ENCODE measurements at regions not wholly inside any gene's neighbourhood (a gene's known extent, or its start where the extent isn't known, plus 50 kb on each side); places are given as distances from the start of the nearest gene placed in this dataset.

DNA sequence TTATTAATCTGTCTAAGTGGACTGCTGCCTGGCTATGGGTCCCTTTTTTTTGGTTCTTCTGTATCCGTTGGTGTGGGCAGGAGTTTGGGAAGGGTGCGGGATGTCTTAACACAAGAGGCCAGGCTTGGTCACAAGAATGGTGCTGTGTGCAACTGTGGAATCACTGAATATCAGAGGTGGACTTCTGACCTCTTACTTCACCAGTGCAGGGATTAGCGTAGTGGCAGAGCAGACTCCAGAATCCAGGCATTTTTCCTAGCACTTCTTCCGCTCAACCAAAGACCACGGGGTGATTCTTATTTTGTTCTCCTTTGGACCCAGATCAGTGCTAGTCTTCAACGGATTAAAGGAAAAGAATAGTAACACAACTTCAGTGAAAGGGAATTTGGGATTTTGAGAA, 254.3 kb upstream of the TNP1 start:
- Histone ChIP-seq H3K9me2 (replicated peaks; ENCODE audit: control insufficient read depth, low read length) (no peaks in the 10 kb centered on the region), H3K4me3 (ENCODE audit: low read length) (no peak overlapping the region), H3K36me3 (ENCODE audit: control insufficient read depth, low read length) (no peaks in the 10 kb centered on the region), H3K27me3 (ENCODE audit: control insufficient read depth, low read length) (no peaks in the 10 kb centered on the region), H3K4me1 (ENCODE audit: control insufficient read depth, low read length) (no peaks in the 10 kb centered on the region), H3F3A (ENCODE audit: control insufficient read depth, insufficient read depth) (no peaks in the 10 kb centered on the region), H3K4me2 (ENCODE audit: low read length) (no peak overlapping the region), H3K27ac (ENCODE audit: low read depth, low read length) (no peak overlapping the region), H3K79me2 (ENCODE audit: control insufficient read depth, low read length) (no peaks in the 10 kb centered on the region), H3K9me3 (ENCODE audit: control insufficient read depth, insufficient read depth, low read length) (no peaks in the 10 kb centered on the region), H4K20me1 (ENCODE audit: control insufficient read depth, insufficient read depth, low read depth, low read length) (no peaks in the 10 kb centered on the region)
- TF ChIP-seq, protein P1, sequence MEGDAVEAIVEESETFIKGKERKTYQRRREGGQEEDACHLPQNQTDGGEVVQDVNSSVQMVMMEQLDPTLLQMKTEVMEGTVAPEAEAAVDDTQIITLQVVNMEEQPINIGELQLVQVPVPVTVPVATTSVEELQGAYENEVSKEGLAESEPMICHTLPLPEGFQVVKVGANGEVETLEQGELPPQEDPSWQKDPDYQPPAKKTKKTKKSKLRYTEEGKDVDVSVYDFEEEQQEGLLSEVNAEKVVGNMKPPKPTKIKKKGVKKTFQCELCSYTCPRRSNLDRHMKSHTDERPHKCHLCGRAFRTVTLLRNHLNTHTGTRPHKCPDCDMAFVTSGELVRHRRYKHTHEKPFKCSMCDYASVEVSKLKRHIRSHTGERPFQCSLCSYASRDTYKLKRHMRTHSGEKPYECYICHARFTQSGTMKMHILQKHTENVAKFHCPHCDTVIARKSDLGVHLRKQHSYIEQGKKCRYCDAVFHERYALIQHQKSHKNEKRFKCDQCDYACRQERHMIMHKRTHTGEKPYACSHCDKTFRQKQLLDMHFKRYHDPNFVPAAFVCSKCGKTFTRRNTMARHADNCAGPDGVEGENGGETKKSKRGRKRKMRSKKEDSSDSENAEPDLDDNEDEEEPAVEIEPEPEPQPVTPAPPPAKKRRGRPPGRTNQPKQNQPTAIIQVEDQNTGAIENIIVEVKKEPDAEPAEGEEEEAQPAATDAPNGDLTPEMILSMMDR (IDR thresholded peaks at IDR 0.05; ENCODE audit: low read depth, low read length, poor library complexity, severe bottlenecking) = no peak
- no peak for TF ChIP-seq EZH2phosphoT487 (IDR thresholded peaks at IDR 0.05; ENCODE audit: borderline replicate concordance, low read length)

DNA sequence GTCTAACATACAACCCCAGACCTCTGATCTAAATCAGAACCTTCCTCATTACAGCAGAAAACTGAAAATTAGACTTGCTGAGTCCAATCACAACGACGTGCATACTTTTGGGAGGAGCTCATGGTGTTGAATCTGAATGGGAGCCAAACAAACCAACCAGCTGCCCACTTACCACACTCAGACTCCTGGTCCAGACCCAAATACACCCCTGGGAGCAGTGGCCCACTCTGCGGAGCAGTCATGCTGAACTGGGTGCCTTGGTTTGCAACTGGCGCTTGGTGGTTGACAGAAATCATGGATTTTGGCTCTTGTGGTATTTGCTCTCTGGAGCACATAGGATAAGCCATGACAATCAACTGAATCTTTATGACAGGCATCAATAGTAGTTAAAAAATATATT, 253.6 kb upstream of the TNP1 start:
- no peaks in the 10 kb centered on the region for H3K36me3 ChIP-seq (ENCODE audit: control insufficient read depth, low read length)
- no peak overlapping the region for H3K4me2 ChIP-seq (ENCODE audit: low read length)
- no peaks in the 10 kb centered on the region for H3F3A ChIP-seq (ENCODE audit: control insufficient read depth, insufficient read depth)
- TF ChIP-seq EZH2phosphoT487 (IDR thresholded peaks at IDR 0.05; ENCODE audit: borderline replicate concordance, low read length) = no peak
- TF ChIP-seq, protein P1 (IDR thresholded peaks at IDR 0.05; ENCODE audit: low read depth, low read length, poor library complexity, severe bottlenecking) = no peak
- no peak overlapping the region for H3K4me3 ChIP-seq (ENCODE audit: low read length)
- H4K20me1 ChIP-seq (ENCODE audit: control insufficient read depth, insufficient read depth, low read depth, low read length) = no peaks in the 10 kb centered on the region
- no peaks in the 10 kb centered on the region for H3K27me3 ChIP-seq (ENCODE audit: control insufficient read depth, low read length)
- H3K9me3 ChIP-seq (ENCODE audit: control insufficient read depth, insufficient read depth, low read length) = no peaks in the 10 kb centered on the region
- no peaks in the 10 kb centered on the region for H3K9me2 ChIP-seq (replicated peaks; ENCODE audit: control insufficient read depth, low read length)
- no peaks in the 10 kb centered on the region for H3K79me2 ChIP-seq (ENCODE audit: control insufficient read depth, low read length)
- H3K27ac ChIP-seq (ENCODE audit: low read depth, low read length) = no peak overlapping the region
- H3K4me1 ChIP-seq (ENCODE audit: control insufficient read depth, low read length) = no peaks in the 10 kb centered on the region

DNA sequence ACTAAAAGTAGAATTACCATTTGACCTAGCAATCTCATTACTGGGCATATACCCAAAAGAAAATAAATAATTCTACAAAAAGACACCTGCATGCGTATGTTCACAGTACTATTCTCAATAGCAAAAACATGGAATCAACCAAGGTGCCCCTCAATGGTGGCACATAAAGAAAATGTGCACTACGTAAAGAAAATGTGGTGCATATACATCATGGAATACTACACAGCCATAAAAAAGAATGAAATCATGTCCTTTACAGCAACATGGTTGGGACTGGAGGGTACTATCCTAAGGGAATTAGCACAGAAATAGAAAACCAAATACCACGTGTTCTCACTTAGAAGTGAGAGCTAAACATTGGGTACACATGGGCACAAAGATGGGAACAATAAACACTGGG, 250.7 kb upstream of the TNP1 start:
- Histone ChIP-seq H3K27ac (ENCODE audit: low read depth, low read length) (no peak overlapping the region), H3K9me3 (ENCODE audit: control insufficient read depth, insufficient read depth, low read length) (no peaks in the 10 kb centered on the region), H4K20me1 (ENCODE audit: control insufficient read depth, insufficient read depth, low read depth, low read length) (no peaks in the 10 kb centered on the region)

More for the DNA sequence above, 250.7 kb upstream of the TNP1 start:
- Histone ChIP-seq H3K27me3 (ENCODE audit: control insufficient read depth, low read length) (no peaks in the 10 kb centered on the region), H3K4me3 (ENCODE audit: low read length) (no peak overlapping the region), H3F3A (ENCODE audit: control insufficient read depth, insufficient read depth) (no peaks in the 10 kb centered on the region), H3K4me2 (ENCODE audit: low read length) (no peak overlapping the region), H3K79me2 (ENCODE audit: control insufficient read depth, low read length) (no peaks in the 10 kb centered on the region), H3K4me1 (ENCODE audit: control insufficient read depth, low read length) (no peaks in the 10 kb centered on the region), H3K36me3 (ENCODE audit: control insufficient read depth, low read length) (no peaks in the 10 kb centered on the region), H3K9me2 (replicated peaks; ENCODE audit: control insufficient read depth, low read length) (no peaks in the 10 kb centered on the region)
- TF ChIP-seq, protein P1 (IDR thresholded peaks at IDR 0.05; ENCODE audit: low read depth, low read length, poor library complexity, severe bottlenecking) = no peak
- TF ChIP-seq EZH2phosphoT487 (IDR thresholded peaks at IDR 0.05; ENCODE audit: borderline replicate concordance, low read length) = no peak

Data from DOHH2 (cell line).